Epithelial cell of esophagus (primary cell): ENCODE measurements at regions not wholly inside any gene's neighbourhood (a gene's known extent, or its start where the extent isn't known, plus 50 kb on each side); places are given as distances from the start of the nearest gene placed in this dataset.

Source experiments
- DNase-seq: peaks from one replicate; pipeline ENCODE4 v3.0.0; 2010; ENCODE audit warnings: low read depth
- H3K4me3 ChIP-seq: 2 replicates; pipeline ENCODE4 v1.5.1; 2011; ENCODE audit warnings: mild to moderate bottlenecking, low read length, control low read depth
- CTCF ChIP-seq: IDR thresholded peaks from 2 replicates; pipeline ENCODE4 v1.5.1; 2011; ENCODE audit warnings: low read depth, mild to moderate bottlenecking, low read length, control low read depth, inconsistent platforms; ENCODE audit not compliant: insufficient read depth; ENCODE audit errors: missing control alignments

- no peak overlapping the region for H3K4me3 ChIP-seq
- TF ChIP-seq CTCF: no peak
- no peak for DNase-seq
Measured at GRCh38 chr14:62018606-62019005, 256.4 kb downstream of the SNAPC1 start.

- no peak for DNase-seq
- H3K4me3 ChIP-seq: no peak overlapping the region
- no peak for TF ChIP-seq CTCF
Measured at GRCh38 chr14:62027958-62028357, 265.7 kb downstream of the SNAPC1 start.

- no peak for TF ChIP-seq CTCF
- DNase-seq: no peak
- H3K4me3 ChIP-seq: no peak overlapping the region
Measured at GRCh38 chr14:62029569-62029924, 267.3 kb downstream of the SNAPC1 start.

GRCh38 chr14:62030387-62030786 lies 268.2 kb downstream of the SNAPC1 start:
- no peak for DNase-seq
- H3K4me3 ChIP-seq: no peak overlapping the region
- TF ChIP-seq CTCF: no peak

- DNase-seq: peak; percentile 61
- TF ChIP-seq CTCF: no peak
- H3K4me3 ChIP-seq: no peak overlapping the region
Measured at GRCh38 chr14:62031504-62031903, 269.3 kb downstream of the SNAPC1 start.

- no peak for DNase-seq
- no peak overlapping the region for H3K4me3 ChIP-seq
- no peak for TF ChIP-seq CTCF
Measured at GRCh38 chr14:62053188-62053587, 291.0 kb downstream of the SNAPC1 start.

- DNase-seq: no peak
- no peak overlapping the region for H3K4me3 ChIP-seq
- no peak for TF ChIP-seq CTCF
Measured at GRCh38 chr14:62056789-62057188, 294.6 kb downstream of the SNAPC1 start.
